Testis (tissue), 2 donors: ENCODE measurements at regions not wholly inside any gene's neighbourhood (a gene's known extent, or its start where the extent isn't known, plus 50 kb on each side); places are given as distances from the start of the nearest gene placed in this dataset.
"Not testable (repeated sequence)": the region's sequence is repeated elsewhere in the genome, so short reads cannot be mapped to it uniquely, and the experiment has no call there.

Experiments
- DNase-seq: peaks from one replicate; pipeline ENCODE4 v3.0.0-alpha.2; 2019
- H3K27ac ChIP-seq, 2 donors: fragments of 200-600 bp; sonication (generic); one replicate each; pipeline ENCODE4 v1.5.1; 2019
- H3K27me3 ChIP-seq: fragments of 200-600 bp; sonication (generic); one replicate; pipeline ENCODE4 v1.5.1; 2019
- H3K36me3 ChIP-seq: fragments of 200-600 bp; sonication (generic); one replicate; pipeline ENCODE4 v1.5.1; 2017; ENCODE audit warnings: low read depth; ENCODE audit errors: missing control alignments
- H3K4me1 ChIP-seq: fragments of 200-600 bp; sonication (generic); one replicate; pipeline ENCODE4 v1.5.1; 2019
- H3K4me3 ChIP-seq, 2 donors: fragments of 200-600 bp; sonication (generic); one replicate each; pipeline ENCODE4 v1.5.1; 2017 to 2019
- H3K9me3 ChIP-seq: fragments of 200-600 bp; sonication (generic); one replicate; pipeline ENCODE4 v1.5.1; 2017
- CTCF ChIP-seq, 3 experiments: fragments of 450-650 bp in 2 of 3; fragments of 200-600 bp in 1 of 3; sonication (generic) in 1 of 3; IDR thresholded peaks; one replicate each; pipeline ENCODE4 v1.5.1; 2016 to 2019; ENCODE audit warnings: antibody characterized with exemption in 3 of 3, mild to moderate bottlenecking in 2 of 3, moderate library complexity in 1 of 3
- POLR2A ChIP-seq: fragments of 450-650 bp; IDR thresholded peaks from one replicate; pipeline ENCODE4 v1.6.1; 2017; ENCODE audit warnings: antibody characterized with exemption, mild to moderate bottlenecking, moderate library complexity
- WGBS, 2 donors: methylation state at CpG; one replicate each; pipeline ENCODE4 v1.1.5; 2018; 5-methylcytosine and 5-hydroxymethylcytosine counted together
- intact Hi-C: fragments of 100-400 bp; cut with DNase I; formaldehyde crosslinking; loops from one replicate; pipeline ENCODE4 v1.15.1; 2023; ENCODE audit warnings: low total_unique reads

- H3K27ac ChIP-seq: no peak overlapping the region
- TF ChIP-seq POLR2A: no peak
- no peak for TF ChIP-seq CTCF (IDR thresholded peaks at IDR 0.05)
These were observed 108.4 kb upstream of the DAB1 start for GRCh38 chr1:57532299-57532698.

GRCh38 chr1:57530911-57531260, 107.0 kb upstream of the DAB1 start:
- H3K4me3 ChIP-seq, intact Hi-C loops, H3K27me3 ChIP-seq, H3K9me3 ChIP-seq, H3K4me1 ChIP-seq, H3K27ac ChIP-seq, DNase-seq, H3K36me3 ChIP-seq: not testable (repeated sequence)
- WGBS, 2 donors: 63 to 86% methylated on average over 2 of the region's 2 CpGs

More at GRCh38 chr1:57532299-57532698, 108.4 kb upstream of the DAB1 start:
- Histone ChIP-seq H3K27me3 (no peaks in the 10 kb centered on the region), H3K9me3 (no peaks in the 10 kb centered on the region), H3K4me3 (no peak overlapping the region), H3K36me3 (no peaks in the 10 kb centered on the region), H3K4me1 (no peaks in the 10 kb centered on the region)
- no peak for DNase-seq
- intact Hi-C loops: no loop called here
- WGBS, 2 donors: 87 to 98% methylated on average over 1 of the region's 1 CpG

- Histone ChIP-seq H3K36me3 (no peaks in the 10 kb centered on the region), H3K9me3 (no peaks in the 10 kb centered on the region), H3K27ac (no peak overlapping the region), H3K27me3 (no peaks in the 10 kb centered on the region), H3K4me1 (no peaks in the 10 kb centered on the region), H3K4me3 (no peak overlapping the region)
- TF ChIP-seq POLR2A (no peak), CTCF (IDR thresholded peaks at IDR 0.05) (no peak)
- intact Hi-C loops: no loop called here
- DNase-seq: no peak
- WGBS, 2 donors: 74 to 82% methylated on average over 3 of the region's 3 CpGs
These were observed 106.5 kb upstream of the DAB1 start for GRCh38 chr1:57530206-57530910.

GRCh38 chr1:57522575-57522974, 98.7 kb upstream of the DAB1 start:
- intact Hi-C loops: no loop called here
- H3K27ac ChIP-seq: no peak overlapping the region
- no peaks in the 10 kb centered on the region for H3K36me3 ChIP-seq
- H3K27me3 ChIP-seq: no peaks in the 10 kb centered on the region
- 88 to 90% methylated on average over 3 of the region's 3 CpGs for WGBS, 2 donors
- no peaks in the 10 kb centered on the region for H3K4me1 ChIP-seq
- H3K9me3 ChIP-seq: no peaks in the 10 kb centered on the region
- DNase-seq: no peak
- H3K4me3 ChIP-seq: no peak overlapping the region
- TF ChIP-seq POLR2A (no peak), CTCF (IDR thresholded peaks at IDR 0.05) (no peak)

GRCh38 chr1:57520743-57521515, 97.1 kb upstream of the DAB1 start:
- no peak overlapping the region for H3K27ac ChIP-seq
- no peaks in the 10 kb centered on the region for H3K27me3 ChIP-seq
- H3K4me3 ChIP-seq: no peak overlapping the region
- whole genome bisulfite sequencing, 2 donors: 70 to 82% methylated on average over 5 of the region's 5 CpGs
- intact Hi-C loops: no loop called here
- no peak for DNase-seq
- H3K4me1 ChIP-seq: no peaks in the 10 kb centered on the region
- no peaks in the 10 kb centered on the region for H3K9me3 ChIP-seq
- no peaks in the 10 kb centered on the region for H3K36me3 ChIP-seq
- TF ChIP-seq CTCF (IDR thresholded peaks at IDR 0.05) (no peak), POLR2A (no peak)
